22Rv1 (cell line): ENCODE measurements at regions not wholly inside any gene's neighbourhood (a gene's known extent, or its start where the extent isn't known, plus 50 kb on each side); places are given as distances from the start of the nearest gene placed in this dataset.

Experiments
- CTCF ChIP-seq: fragments of 450-650 bp; IDR thresholded peaks from 2 replicates; pipeline ENCODE4 v1.5.1; 2017; ENCODE audit warnings: mild to moderate bottlenecking
- ZFX ChIP-seq: fragments of 450-650 bp; IDR thresholded peaks from 2 replicates; pipeline ENCODE4 v1.6.1; 2017; ENCODE audit warnings: antibody characterized with exemption, borderline replicate concordance

DNA sequence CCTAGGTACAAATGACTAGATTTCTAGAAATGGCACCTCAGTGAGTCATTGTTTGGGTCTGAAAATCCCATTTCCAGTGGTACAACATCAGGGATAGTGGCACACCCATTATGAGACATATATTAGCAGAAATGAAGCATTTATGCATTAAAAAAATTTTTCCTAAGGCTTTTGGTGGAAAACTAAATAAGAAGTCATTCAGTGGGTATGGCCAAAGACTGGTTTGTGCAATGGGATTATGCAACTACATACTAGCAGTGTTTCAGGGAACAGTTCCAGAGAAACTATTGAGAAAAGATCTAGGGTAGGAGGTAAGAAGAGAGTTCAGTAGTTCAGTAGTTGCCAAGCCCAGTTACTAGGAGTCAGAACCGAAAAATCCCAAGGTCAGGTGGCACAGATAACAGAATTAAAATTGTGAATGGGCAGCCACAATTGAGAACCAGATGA, 106.5 kb upstream of the HAPLN1 start:
- TF ChIP-seq CTCF, result no peak
- no peak for TF ChIP-seq ZFX
